HG02798 (cell line): ENCODE measurements at regions not wholly inside any gene's neighbourhood (a gene's known extent, or its start where the extent isn't known, plus 50 kb on each side); places are given as distances from the start of the nearest gene placed in this dataset.
"Not testable (repeated sequence)": the region's sequence is repeated elsewhere in the genome, so short reads cannot be mapped to it uniquely, and the experiment has no call there.

Experiments
- ATAC-seq: cut with Tn5 transposase; IDR thresholded peaks from one replicate; pipeline ENCODE4 v1.9.1; 2021; ENCODE audit warnings: mild to moderate bottlenecking; ENCODE audit not compliant: unreplicated experiment, poor library complexity

DNA sequence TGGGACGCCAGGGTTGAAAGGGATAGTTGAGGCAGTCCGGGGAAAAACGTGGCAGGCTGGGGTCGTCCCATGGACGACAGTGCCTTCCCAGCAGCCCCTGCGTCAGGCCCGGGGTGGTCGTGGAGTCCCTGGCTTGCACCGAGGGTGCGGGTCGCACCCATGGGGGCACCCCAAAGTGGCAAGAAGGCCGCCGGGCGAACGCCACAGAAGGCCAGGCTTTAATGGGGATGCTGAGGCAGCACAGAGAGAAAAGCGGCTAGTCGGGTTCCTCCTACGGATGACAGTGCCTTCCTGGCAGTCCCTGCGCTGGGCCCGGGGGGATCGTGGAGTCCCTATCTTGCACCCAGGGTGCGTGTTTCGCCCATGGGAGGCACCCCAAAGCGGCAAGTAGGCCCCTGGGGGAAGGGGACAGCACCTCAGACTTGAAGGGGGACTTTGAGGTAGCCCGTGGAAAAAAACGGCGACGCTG is 158.6 kb upstream of the ALG10B start:
- ATAC-seq, result no peak

DNA sequence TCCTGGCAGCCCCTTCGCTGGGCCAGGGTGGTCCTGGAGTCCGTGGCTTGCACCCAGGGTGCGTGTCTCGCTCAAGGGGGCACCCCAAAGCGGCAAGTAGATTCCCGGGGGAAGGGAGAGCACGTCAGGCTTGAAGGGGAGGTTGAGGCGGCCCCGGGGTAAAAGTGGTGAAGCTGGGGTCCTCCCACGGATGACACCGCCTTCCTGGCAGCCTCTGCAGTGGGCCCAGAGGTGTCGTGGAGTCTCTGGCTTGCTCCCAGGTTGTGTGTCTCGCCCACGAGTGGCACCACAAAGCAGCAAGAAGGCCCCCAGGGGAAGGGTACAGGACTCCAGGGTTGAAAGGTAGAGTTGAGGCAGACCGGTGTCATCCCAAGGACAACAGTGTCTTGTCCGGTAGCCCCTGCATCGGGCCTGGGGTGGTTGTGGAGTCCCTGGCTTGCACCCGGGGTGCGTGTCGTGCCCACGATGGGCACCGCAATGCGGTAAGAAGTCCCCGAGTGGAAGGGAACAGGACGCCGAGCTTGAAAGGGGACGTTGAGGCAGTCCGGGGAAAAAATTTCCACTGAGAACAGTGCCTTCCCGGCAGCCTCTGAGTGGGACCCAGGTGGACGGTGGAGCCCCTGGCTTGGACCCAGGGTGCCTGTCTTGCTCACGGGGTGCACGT is 158.0 kb upstream of the ALG10B start:
- no peak for ATAC-seq

DNA sequence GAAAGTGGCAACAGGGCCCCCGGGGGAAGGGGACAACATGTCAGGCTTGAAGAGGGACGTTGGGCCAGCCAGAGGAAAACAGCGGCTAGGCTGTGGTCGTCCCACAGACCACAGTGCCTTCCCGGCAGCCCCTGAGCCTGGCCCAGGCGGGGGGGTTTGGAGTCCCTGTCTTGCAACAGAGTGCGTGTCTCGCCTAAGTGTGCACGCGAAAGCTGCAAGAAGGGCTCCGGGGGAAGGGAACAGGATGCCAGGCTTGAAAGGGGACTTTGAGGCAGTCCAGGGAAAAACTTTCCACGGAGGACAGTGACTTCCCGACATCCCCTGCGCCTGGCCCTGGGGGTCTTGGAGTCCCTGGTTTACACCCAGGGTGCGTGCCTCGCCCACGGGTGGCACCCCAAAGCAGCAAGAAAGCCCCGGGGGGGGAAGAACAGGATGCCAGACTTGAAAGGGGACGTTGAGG is 157.5 kb upstream of the ALG10B start:
- ATAC-seq, result no peak

GRCh38 chr12:38159591-38160317 is 156.8 kb upstream of the ALG10B start:
- no peak for ATAC-seq

GRCh38 chr12:38160318-38161122 is 156.1 kb upstream of the ALG10B start:
- ATAC-seq, result no peak

GRCh38 chr12:38161123-38162000 is 155.2 kb upstream of the ALG10B start:
- ATAC-seq, result no peak

GRCh38 chr12:38162013-38162412 is 154.6 kb upstream of the ALG10B start:
- no peak for ATAC-seq

DNA sequence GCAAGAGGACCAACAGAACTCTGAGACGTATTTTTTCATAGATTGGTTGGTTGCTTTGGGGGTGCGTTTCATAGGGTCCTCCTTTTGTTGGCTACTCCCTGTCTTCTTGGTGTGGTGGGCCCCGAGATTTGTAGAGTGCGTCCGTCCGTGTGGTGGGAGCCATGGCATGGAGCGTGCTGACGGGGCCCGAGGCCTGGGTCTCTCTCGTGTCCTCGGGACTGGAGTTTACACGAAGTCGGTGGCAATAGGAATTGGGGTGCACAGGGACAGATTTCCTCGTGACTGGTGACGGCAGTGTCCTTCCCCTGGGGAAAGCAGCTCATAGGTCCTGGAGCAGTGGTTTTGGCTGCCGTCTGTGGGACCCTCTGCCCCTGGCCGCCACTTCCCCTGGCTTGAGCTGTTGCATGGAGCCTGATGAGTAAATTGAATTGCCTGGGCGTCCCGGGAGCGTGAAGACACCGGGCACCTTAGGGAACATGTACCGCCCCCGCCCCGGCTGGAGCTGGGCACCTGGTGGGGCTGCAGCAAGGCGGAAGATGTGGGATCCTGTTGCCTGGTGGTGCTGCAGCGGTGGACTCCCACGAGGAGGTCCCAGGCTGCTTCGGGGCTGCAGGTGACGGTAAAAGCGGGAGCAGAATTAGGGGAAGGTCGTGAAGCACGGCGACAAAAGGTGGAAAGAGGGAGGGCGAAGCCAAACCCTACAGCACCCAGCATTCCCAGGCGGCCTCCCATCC is 153.7 kb upstream of the ALG10B start:
- no peak for ATAC-seq

DNA sequence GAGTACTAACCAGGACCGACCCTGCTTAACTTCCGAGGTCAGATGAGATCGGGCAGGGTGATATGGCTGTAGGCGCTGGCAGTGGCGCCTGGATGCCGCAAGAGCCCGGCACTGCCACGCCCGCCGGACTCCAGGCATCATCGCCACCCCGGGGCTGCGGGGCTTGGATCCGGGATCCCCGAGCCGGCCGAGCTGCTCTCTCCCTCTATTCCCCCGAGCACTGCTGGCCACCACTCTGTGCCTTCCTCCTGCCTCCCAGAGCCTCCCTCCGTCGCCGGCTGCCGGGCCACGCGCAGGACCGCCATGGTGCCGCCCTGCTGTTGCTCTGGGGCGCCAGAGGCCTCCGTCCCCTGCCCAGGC is 153.2 kb upstream of the ALG10B start:
- ATAC-seq, result no peak

DNA sequence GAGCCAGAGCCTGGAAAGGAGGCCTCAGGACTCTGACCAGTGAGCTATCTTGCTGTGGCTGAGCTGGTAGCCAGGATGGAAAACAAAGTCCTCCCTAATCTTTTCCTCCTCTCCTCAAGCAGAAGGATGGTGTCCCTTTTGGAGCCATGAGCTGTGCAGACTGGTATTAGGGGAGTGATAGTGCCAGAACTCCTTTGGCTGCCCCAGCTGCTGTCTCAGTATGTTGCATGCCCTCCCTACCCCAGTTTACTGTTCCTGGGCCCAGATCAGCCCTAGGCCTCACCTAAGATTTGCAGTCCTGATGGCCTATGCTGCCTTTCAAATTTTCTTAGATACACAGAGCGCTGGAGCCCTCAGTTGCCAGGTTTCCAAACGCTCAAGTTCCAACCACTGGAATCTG is 150.3 kb upstream of the ALG10B start:
- no peak for ATAC-seq

DNA sequence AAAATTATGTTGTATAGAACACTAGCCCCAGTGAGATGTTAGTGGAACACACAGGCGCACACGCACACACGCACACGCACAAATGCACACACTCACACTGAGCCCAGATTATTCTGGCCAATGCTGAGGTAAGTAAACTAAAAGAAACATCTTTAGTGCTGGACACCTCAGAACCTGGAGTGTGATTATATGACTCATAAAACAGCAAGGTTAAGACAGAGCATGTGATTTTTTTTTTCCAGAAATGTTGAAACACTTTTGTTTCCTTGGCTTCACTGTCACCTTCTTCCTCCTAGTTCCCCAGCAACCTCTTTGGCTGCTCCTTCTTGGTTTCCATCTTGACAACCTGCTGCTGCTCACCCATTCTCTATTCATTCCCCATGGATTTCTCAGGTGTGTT is 141.0 kb upstream of the ALG10B start:
- no peak for ATAC-seq

DNA sequence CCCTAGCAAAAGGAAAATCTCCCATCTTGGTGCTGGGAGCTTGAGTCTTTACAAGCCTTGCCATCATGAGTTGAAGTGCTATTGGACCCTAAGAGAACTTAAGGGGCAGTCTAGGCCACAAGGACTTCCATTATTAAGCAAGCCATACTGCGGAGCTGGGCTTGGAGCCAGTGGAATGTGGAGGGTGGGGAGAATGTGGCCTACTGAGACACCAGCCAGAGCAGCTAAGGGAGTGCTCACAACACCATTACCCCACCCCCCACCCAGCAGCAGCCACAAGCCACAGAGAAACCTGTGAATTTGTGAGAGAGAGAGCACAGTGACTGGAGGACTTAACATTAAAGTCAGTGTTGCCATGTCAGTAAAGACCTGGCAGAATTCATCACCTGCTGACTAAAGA is 133.0 kb upstream of the ALG10B start:
- not testable (repeated sequence) for ATAC-seq

- not testable (repeated sequence) for ATAC-seq
These were observed 119.3 kb upstream of the ALG10B start for GRCh38 chr12:38197286-38197685.

DNA sequence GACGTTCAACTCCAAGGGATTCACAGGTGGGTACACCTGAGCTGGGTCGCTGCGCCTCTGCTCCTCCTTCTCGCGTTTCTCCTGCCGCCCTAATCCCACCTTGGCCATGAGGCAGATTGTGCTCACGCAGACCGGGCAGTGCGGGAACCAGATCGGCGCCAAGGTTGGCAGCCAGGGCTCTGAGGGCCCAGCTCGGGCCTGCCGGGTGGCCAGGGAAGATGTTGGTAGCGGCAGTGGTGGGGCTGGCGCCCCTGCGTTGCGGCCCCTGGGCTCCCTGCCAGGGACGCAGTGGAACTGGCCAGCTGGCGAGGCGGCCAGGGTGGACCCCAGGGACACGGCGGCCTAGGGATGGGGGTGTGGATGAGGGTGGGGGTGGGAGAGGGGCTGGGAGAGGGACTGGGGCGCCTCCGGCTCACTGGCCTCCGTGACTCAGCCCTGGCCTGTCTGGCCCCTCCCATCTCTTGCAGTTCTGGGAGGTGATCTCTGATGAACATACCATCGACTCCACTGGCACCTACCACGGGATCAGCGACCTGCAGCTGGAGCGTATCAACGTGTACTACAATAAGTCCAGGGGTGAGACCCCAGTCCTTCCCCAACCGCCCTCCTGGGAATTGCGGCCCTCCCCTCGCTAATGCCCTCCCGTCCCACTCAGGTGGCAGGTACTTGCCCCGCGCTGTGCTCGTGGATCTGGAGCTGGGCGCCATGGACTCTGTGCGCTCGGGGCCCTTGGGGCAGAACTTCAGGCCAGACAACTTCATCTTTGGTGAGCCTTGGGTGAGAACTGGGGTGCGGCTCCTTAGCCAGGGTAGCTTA is 114.9 kb upstream of the ALG10B start:
- ATAC-seq, result no peak

- no peak for ATAC-seq
These were observed 111.7 kb upstream of the ALG10B start for GRCh38 chr12:38204831-38205230.

GRCh38 chr12:38222011-38222410 is 94.6 kb upstream of the ALG10B start:
- no peak for ATAC-seq

DNA sequence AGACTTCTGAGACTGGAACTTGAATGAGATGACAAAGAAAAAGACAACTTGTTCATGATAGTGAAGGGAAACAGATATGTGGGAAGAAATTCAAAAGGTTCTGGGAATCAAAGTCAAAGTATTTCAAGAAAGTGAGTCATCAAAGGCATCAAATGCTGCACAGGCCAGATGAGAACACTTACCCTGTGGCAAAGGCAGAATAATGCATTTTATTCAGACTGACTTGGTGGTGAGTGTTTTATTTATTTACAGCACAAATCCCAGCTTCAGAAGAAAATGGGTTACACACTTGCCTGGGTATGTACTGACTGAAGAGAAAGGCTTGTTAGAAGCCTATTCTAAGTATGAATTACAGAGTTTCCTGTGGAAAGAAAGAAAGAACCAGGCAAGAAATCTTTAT is 78.2 kb upstream of the ALG10B start:
- not testable (repeated sequence) for ATAC-seq

- ATAC-seq, result no peak
These were observed 62.8 kb upstream of the ALG10B start for GRCh38 chr12:38253778-38254177.

- no peak for ATAC-seq
These were observed 58.2 kb upstream of the ALG10B start for GRCh38 chr12:38258411-38258810.
